WTC11 (cell line): ENCODE measurements at regions not wholly inside any gene's neighbourhood (a gene's known extent, or its start where the extent isn't known, plus 50 kb on each side); places are given as distances from the start of the nearest gene placed in this dataset.

ENCODE experiments used
- CREB1 ChIP-seq: sonication (generic); formaldehyde crosslinking; IDR thresholded peaks from 2 replicates; pipeline ENCODE4 v1.8.0; 2023; ENCODE audit warnings: mild to moderate bottlenecking, missing genetic modification reagents
- E2F1 ChIP-seq: sonication (generic); formaldehyde crosslinking; IDR thresholded peaks from 2 replicates; pipeline ENCODE4 v1.8.0; 2022; ENCODE audit warnings: mild to moderate bottlenecking, missing genetic modification reagents
- ESRRA ChIP-seq: sonication (generic); formaldehyde crosslinking; IDR thresholded peaks from 2 replicates; pipeline ENCODE4 v1.8.1; 2022; ENCODE audit warnings: mild to moderate bottlenecking, missing genetic modification reagents, borderline replicate concordance
- FOXP1 ChIP-seq: sonication (generic); formaldehyde crosslinking; IDR thresholded peaks from 2 replicates; pipeline ENCODE4 v1.8.0; 2022; ENCODE audit warnings: missing genetic modification reagents, mild to moderate bottlenecking, moderate library complexity, borderline replicate concordance
- IRF1 ChIP-seq: sonication (generic); formaldehyde crosslinking; IDR thresholded peaks from 2 replicates; pipeline ENCODE4 v1.8.0; 2023; ENCODE audit warnings: missing genetic modification reagents
- SMAD4 ChIP-seq: sonication (generic); formaldehyde crosslinking; IDR thresholded peaks from 2 replicates; pipeline ENCODE4 v1.8.0; 2022; ENCODE audit warnings: mild to moderate bottlenecking, missing genetic modification reagents
- SP1 ChIP-seq: sonication (generic); formaldehyde crosslinking; conservative IDR thresholded peaks from 2 replicates; pipeline ENCODE4 v1.8.1; 2022; ENCODE audit warnings: missing genetic modification reagents
- TEAD1 ChIP-seq: sonication (generic); formaldehyde crosslinking; IDR thresholded peaks from 2 replicates; pipeline ENCODE4 v1.8.0; 2022; ENCODE audit warnings: mild to moderate bottlenecking, missing genetic modification reagents
- ZNF423 ChIP-seq: fragments of 250-450 bp; sonication (Bioruptor Pico); IDR thresholded peaks from 2 replicates; pipeline ENCODE4 v2.1.2; 2022; ENCODE audit warnings: mild to moderate bottlenecking, moderate library complexity
- TF ChIP-seq, protein P1 (sequence below): fragments of 200-600 bp; IDR thresholded peaks from 2 replicates; pipeline ENCODE4 v1.8.0; 2022; ENCODE audit warnings: antibody characterized with exemption
- TF ChIP-seq, protein P2 (sequence below): sonication (generic); formaldehyde crosslinking; IDR thresholded peaks from 2 replicates; pipeline ENCODE4 v1.8.1; 2022; ENCODE audit warnings: low read depth, missing genetic modification reagents, borderline replicate concordance
- TF ChIP-seq, protein P3 (sequence below): sonication (generic); formaldehyde crosslinking; IDR thresholded peaks from 2 replicates; pipeline ENCODE4 v1.8.1; 2023; ENCODE audit warnings: mild to moderate bottlenecking, missing genetic modification reagents, moderate library complexity
- TF ChIP-seq, protein P4 (sequence below): sonication (generic); formaldehyde crosslinking; IDR thresholded peaks from 2 replicates; pipeline ENCODE4 v1.8.0; 2023; ENCODE audit warnings: missing genetic modification reagents, mild to moderate bottlenecking, borderline replicate concordance
- TF ChIP-seq, protein P5 (sequence below): sonication (generic); formaldehyde crosslinking; IDR thresholded peaks from 2 replicates; pipeline ENCODE4 v1.8.0; 2022; ENCODE audit warnings: mild to moderate bottlenecking, missing genetic modification reagents

GRCh38 chr10:20963721-20964595 lies 66.8 kb upstream of the NEBL start:
- TF ChIP-seq, protein P1, sequence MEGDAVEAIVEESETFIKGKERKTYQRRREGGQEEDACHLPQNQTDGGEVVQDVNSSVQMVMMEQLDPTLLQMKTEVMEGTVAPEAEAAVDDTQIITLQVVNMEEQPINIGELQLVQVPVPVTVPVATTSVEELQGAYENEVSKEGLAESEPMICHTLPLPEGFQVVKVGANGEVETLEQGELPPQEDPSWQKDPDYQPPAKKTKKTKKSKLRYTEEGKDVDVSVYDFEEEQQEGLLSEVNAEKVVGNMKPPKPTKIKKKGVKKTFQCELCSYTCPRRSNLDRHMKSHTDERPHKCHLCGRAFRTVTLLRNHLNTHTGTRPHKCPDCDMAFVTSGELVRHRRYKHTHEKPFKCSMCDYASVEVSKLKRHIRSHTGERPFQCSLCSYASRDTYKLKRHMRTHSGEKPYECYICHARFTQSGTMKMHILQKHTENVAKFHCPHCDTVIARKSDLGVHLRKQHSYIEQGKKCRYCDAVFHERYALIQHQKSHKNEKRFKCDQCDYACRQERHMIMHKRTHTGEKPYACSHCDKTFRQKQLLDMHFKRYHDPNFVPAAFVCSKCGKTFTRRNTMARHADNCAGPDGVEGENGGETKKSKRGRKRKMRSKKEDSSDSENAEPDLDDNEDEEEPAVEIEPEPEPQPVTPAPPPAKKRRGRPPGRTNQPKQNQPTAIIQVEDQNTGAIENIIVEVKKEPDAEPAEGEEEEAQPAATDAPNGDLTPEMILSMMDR: no peak
- TF ChIP-seq, protein P2, sequence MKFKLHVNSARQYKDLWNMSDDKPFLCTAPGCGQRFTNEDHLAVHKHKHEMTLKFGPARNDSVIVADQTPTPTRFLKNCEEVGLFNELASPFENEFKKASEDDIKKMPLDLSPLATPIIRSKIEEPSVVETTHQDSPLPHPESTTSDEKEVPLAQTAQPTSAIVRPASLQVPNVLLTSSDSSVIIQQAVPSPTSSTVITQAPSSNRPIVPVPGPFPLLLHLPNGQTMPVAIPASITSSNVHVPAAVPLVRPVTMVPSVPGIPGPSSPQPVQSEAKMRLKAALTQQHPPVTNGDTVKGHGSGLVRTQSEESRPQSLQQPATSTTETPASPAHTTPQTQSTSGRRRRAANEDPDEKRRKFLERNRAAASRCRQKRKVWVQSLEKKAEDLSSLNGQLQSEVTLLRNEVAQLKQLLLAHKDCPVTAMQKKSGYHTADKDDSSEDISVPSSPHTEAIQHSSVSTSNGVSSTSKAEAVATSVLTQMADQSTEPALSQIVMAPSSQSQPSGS (CRISPR knock-in tag): no peak
- TF ChIP-seq, protein P3, sequence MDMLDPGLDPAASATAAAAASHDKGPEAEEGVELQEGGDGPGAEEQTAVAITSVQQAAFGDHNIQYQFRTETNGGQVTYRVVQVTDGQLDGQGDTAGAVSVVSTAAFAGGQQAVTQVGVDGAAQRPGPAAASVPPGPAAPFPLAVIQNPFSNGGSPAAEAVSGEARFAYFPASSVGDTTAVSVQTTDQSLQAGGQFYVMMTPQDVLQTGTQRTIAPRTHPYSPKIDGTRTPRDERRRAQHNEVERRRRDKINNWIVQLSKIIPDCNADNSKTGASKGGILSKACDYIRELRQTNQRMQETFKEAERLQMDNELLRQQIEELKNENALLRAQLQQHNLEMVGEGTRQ (CRISPR knock-in tag): no peak
- TF ChIP-seq ESRRA (CRISPR knock-in tag) (no peak), FOXP1 (CRISPR knock-in tag) (no peak), SP1 (CRISPR knock-in tag) (no peak), CREB1 (CRISPR knock-in tag) (no peak), ZNF423 (CRISPR knock-in tag) (no peak), IRF1 (CRISPR knock-in tag) (no peak), SMAD4 (CRISPR knock-in tag) (no peak), TEAD1 (CRISPR knock-in tag) (no peak), E2F1 (CRISPR knock-in tag) (no peak)
- TF ChIP-seq, protein P4, sequence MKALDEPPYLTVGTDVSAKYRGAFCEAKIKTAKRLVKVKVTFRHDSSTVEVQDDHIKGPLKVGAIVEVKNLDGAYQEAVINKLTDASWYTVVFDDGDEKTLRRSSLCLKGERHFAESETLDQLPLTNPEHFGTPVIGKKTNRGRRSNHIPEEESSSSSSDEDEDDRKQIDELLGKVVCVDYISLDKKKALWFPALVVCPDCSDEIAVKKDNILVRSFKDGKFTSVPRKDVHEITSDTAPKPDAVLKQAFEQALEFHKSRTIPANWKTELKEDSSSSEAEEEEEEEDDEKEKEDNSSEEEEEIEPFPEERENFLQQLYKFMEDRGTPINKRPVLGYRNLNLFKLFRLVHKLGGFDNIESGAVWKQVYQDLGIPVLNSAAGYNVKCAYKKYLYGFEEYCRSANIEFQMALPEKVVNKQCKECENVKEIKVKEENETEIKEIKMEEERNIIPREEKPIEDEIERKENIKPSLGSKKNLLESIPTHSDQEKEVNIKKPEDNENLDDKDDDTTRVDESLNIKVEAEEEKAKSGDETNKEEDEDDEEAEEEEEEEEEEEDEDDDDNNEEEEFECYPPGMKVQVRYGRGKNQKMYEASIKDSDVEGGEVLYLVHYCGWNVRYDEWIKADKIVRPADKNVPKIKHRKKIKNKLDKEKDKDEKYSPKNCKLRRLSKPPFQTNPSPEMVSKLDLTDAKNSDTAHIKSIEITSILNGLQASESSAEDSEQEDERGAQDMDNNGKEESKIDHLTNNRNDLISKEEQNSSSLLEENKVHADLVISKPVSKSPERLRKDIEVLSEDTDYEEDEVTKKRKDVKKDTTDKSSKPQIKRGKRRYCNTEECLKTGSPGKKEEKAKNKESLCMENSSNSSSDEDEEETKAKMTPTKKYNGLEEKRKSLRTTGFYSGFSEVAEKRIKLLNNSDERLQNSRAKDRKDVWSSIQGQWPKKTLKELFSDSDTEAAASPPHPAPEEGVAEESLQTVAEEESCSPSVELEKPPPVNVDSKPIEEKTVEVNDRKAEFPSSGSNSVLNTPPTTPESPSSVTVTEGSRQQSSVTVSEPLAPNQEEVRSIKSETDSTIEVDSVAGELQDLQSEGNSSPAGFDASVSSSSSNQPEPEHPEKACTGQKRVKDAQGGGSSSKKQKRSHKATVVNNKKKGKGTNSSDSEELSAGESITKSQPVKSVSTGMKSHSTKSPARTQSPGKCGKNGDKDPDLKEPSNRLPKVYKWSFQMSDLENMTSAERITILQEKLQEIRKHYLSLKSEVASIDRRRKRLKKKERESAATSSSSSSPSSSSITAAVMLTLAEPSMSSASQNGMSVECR (CRISPR knock-in tag): no peak
- TF ChIP-seq, protein P5, sequence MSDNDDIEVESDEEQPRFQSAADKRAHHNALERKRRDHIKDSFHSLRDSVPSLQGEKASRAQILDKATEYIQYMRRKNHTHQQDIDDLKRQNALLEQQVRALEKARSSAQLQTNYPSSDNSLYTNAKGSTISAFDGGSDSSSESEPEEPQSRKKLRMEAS (CRISPR knock-in tag): no peak
